NOMO-1 (cell line): ENCODE measurements at regions not wholly inside any gene's neighbourhood (a gene's known extent, or its start where the extent isn't known, plus 50 kb on each side); places are given as distances from the start of the nearest gene placed in this dataset.

ENCODE experiments used
- DNase-seq, 2 experiments: peaks; one replicate each; lab custom pipeline; 2025; ENCODE audit not compliant: unreplicated experiment in 2 of 2; lab: John Stamatoyannopoulos, UW

- DNase-seq = no peak
Measured at GRCh38 chr3:159632851-159633250, 355.8 kb upstream of the IL12A start.

- DNase-seq = peak; percentile 30 to 50
Measured at GRCh38 chr3:159634483-159634882, 354.2 kb upstream of the IL12A start.

DNA sequence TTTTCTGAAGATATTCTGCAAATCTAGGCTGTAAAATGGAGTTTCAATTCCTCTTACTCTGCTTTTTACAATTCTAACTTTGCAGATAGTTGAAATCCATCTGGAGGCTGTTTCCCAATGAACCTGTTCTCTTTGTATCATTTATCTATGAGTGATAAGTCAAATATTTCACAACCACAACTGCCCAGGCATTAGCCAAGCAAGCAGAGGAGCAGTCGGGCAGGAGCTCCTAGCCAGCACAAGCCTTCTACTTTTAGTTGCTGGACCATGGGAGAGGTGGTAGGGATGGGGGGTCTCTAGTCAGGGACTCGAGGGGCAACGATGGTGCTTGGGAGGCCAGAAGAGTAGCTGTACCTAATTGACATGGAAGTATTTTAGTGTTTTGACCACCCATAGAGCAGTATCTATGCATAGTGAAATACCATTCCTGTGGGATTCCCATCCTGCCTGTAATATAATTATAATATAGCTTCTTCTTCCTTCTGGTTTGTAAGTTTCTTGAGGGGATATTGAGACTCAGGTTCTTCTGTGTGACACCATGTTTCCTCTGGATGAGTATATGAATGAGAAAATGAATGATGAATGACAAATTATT, 353.5 kb upstream of the IL12A start:
- peak; percentile 67 to 91 for DNase-seq

DNA sequence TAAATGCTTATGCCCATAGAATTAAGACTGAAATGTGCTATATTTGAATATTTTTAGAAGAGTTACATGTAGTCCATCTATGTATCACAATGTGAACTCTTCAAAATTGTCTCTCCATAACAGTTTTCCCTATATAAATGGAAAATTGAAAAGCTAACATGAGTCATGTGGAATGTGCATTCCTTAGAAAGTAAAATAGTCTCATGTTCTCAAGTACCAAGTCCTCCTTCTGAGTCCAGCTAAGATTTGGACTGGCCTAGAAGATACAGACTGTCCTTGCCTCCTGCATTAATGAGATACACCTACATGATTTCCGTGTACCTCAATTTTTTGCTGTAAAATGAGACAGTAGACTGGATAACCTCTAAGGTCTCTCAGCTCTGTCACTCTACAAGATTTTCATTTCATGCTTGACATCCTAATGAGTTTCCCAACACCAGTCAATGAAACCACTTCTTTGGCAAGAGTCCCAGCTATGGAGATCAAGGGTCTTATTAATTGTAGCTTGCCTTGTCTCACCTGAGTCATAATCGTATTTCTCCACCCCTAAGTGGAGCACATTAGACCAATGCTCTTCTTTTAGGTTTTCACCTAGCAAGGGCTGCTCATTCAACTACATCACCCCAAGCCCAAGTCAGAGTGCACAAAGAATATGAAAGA, 350.6 kb upstream of the IL12A start:
- no peak for DNase-seq

GRCh38 chr3:159640225-159640624, 348.4 kb upstream of the IL12A start:
- DNase-seq = no peak

DNA sequence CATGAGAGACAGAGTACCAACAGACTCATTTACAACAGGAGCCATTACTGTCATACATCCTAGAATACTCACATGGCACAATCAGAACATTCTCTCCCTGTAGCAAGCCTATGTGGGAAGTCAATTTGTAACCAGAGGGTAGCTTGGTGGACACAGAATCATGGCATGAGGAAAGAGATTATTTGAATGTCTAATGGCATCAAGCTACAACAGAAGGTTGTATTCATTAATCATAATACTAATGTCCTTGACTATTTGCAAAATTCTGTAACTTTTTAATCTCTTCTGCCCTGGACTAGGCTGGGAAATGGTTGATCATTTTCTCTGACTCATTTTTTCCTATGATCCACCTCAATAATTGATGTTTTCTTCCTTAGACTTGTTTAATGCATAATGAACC, 345.2 kb upstream of the IL12A start:
- no peak for DNase-seq

DNA sequence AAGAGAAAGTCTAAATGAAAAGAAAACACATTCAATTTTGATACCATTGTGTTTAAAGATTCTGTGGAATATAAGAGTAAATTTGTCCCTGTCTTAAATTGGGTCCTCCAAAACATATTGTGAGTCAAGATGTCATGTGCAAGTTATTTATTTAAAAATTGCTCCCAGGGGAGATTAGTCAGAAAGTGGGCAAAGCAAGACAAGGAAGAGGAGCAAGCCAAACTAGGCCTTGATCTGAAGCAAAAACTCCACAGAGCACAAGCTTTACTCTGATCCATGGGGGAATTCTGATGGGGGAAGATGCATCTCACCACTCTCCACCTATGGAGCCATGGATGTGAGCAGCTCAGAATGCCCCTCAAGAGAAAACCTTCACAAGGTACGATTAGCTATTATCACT, 342.8 kb upstream of the IL12A start:
- DNase-seq = no peak

DNA sequence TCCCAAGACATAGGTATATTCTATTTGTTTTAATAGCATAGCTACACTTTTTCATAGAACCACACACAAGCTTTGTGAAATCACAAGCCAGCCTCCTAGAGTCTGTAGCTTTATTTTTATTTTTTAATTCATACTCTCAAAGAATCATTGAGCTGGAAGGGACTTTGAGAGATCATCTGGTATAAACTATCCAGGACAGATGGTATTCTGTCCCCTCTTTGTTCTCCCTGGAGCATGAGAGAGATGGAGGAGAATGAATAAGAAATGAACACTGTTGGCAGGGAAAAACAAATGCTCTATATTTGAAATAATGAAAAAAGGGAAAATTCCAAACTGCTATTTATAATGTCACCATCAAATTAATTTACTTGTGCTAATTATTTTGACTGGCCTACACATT, 338.7 kb upstream of the IL12A start:
- DNase-seq = no peak

DNA sequence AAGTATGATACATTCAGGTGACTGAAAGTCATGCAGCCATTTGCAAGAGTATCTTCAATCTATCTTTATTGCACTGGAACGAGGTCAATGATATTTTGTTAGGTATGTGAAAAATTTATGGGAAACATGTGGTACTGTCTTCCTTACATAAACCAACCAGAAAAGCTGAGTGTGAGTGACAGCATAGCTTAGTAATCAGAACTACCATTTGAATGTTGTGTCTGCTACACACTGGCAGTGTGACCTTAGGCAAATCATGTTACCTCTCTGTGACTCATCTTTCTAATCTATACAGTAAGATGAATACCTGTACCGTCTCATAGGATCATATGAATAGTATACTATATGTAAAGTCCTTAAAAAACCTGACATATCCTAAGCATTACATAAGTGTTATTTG, 337.9 kb upstream of the IL12A start:
- DNase-seq = no peak

DNA sequence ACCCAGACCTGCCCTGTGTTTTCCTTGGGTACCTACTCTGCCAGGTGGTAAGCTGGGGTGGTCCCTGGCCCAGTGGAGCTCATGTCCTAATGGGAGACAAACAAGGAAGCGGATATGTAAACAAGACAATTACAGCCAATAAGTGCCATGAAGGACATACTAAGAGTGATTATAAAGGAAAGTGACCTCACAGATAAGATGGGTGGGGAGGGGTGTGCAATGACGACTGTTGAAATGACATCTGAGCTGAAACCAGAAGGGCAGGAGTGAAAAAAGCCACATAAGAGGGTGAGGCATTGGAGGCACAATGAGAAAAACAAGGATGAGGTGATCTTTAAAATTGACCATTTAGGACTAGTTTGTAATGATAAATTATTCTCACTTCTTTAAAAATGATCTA, 336.2 kb upstream of the IL12A start:
- no peak for DNase-seq

DNA sequence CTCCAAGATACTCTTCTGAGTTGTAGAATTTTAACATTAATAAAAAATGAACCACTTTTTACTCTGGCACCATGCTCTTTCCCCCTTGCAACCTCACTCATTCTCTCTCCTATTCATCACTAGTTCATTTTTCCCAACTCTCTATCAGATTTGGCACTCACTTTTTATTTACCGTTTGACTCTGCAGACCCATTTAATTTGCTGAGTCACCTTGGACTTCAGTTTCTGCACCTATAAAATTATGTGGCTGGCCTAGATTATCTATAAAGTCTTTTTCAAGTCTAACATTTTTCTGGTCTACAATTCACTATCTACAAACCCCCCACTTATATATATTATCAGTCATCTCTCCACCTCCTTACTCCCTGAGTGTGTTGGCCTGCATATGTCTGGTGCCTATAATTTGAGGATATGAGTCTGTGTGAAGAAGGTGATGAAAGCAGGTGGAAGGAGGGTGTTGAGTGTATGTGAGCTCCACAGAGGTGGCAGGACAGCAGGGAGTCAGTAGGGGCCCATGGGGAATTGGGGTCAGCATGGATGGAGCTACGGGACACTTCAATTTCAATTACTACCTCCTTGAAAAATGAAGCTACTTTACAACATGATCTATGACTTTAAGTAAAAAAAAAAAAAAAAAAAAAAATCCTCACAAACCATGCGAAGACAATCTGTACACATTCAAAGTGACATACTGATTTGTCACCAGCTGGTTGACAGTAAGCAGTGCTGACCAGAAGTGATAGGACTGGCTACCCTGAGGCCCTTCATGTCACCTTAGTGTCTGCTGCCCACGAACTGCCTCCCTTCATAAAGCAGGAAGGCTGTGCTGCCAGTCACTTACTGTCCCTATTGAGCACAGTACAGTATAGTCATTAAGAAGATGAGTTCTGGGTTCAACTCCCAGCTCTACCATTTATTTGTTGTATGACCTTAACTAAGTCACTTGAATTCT, 334.2 kb upstream of the IL12A start:
- DNase-seq = no peak

GRCh38 chr3:159655202-159655601, 333.4 kb upstream of the IL12A start:
- DNase-seq = no peak

- no peak for DNase-seq
Measured at GRCh38 chr3:159657176-159657575, 331.5 kb upstream of the IL12A start.

- no peak for DNase-seq
Measured at GRCh38 chr3:159657629-159658028, 331.0 kb upstream of the IL12A start.

DNA sequence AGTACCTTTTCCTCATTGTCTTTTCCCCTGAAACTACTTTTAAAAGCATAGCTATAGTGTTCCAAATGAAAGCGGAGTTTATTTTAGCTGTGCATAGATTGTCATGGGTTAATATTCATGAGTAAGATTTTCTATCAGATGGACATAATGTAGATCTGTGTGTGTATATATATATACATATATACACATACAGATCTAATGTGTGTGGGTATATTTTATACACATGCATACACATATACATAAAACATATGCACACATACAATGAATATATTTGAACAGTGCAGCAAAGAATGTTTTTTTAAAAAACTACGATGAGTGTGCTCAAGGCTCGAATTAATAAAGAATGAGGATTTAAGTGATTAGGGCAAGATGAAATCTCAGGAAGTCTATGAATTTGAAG, 328.3 kb upstream of the IL12A start:
- no peak for DNase-seq

DNA sequence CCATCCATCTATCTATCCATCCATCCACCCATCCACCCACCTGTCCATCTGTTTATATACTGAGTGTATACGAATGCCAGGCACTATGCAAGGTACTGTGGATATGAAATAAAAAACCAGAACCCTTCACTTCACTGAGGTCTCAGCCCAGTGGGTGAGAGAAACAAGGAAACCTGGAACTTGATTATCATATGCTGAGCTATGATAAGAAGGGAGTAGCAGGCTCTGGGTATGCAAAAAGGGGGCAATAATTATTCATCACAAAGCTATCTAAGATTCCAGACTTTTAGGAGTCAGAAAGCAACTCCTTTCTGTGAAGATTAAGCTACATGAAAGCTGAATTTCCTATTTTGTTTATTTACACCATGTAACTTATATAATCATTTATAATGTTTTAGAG, 327.7 kb upstream of the IL12A start:
- no peak for DNase-seq

DNA sequence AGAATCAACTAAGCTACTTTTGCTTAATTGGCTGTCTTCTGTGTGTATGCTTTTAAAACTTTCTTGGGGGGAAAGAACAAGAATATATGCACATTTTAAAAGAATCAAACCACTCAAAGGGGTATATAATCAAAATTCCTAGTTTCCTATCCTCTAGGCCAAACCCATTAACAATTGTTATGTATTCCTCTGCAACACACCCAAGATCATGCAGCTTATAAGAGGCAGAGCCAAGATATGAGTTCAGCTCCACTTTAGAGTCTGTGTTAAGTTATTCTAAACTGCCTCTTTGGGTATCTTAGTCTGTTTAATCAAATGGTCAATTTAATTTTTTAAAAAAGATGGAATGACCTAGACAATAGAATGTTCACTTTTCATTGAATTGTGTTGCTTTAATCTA, 326.1 kb upstream of the IL12A start:
- DNase-seq = no peak

DNA sequence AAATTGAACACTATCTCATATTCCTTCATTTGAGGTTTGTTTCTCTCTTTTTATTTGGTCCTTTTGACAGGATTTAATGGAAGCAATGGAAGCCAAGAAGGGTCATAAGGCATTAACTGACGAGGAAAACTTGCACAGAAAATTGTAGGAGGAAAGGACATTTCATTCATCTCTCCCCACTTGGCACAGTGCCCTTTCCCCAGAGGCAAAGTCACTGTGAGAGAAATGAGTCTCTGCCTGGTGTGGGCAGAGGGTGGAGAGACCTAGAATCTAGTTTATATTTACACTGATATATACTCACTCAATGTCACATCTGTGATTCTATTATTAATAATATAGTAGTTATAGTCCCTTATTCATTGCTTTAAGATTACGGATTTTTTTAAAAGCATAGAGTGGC, 324.6 kb upstream of the IL12A start:
- DNase-seq = no peak

- DNase-seq = no peak
Measured at GRCh38 chr3:159664653-159665052, 324.0 kb upstream of the IL12A start.

DNA sequence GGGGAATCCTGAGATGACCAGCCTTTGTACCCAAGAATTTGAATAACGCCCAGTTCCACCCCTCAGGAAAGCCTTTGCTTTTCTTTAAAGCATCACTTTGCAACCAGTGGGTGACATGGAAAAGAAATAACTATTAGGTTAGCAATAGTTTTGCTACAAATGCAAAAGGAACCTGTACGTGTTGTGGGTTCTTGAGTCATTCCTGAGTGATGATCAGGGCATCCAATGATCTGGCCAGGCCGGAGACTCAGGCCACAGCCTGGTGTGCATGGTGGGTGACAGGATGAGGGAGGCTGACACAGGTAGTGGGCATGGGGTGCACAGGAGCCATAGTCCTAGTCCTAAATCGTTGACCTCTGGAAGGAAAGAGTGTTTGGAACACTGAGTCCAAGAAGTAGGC, 321.4 kb upstream of the IL12A start:
- no peak for DNase-seq

- no peak for DNase-seq
Measured at GRCh38 chr3:159668461-159668860, 320.2 kb upstream of the IL12A start.

DNA sequence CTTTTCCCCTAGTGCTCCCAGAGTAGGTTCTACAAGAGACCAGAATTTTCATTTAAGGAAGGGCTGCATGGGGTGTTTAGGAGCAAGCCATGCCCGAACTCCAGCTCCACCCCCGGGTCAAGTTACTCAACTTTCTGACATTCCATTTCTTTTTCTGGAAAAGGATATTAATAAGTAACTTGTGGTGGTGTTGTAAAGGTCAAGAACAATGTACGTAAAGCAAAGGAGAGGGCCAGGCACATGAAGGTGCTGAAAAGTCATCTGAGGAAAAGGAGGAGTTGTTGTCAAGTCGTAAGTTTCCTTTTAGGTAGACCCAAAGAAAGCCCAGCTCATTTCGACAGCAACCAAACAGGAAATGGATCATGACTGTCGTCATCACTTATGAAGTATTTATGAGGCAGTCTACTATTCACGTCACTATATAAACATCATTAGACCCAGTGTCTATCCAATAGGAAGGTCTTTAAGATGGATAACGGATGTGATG, 319.6 kb upstream of the IL12A start:
- no peak for DNase-seq
